ENCODE measurements at regions not wholly inside any gene's neighbourhood (a gene's known extent, or its start where the extent isn't known, plus 50 kb on each side); places are given as distances from the start of the nearest gene placed in this dataset.

GRCh38 chr1:219669556-219669955, 56.7 kb upstream of the ZC3H11B start:
- DNase-seq (ENCODE audit: low spot score), result no peak

GRCh38 chr1:219669042-219669441, 56.1 kb upstream of the ZC3H11B start:
- no peak for DNase-seq (ENCODE audit: low spot score)

- DNase-seq (ENCODE audit: low spot score), result no peak
These were observed 55.5 kb upstream of the ZC3H11B start for GRCh38 chr1:219668446-219668845.

DNA sequence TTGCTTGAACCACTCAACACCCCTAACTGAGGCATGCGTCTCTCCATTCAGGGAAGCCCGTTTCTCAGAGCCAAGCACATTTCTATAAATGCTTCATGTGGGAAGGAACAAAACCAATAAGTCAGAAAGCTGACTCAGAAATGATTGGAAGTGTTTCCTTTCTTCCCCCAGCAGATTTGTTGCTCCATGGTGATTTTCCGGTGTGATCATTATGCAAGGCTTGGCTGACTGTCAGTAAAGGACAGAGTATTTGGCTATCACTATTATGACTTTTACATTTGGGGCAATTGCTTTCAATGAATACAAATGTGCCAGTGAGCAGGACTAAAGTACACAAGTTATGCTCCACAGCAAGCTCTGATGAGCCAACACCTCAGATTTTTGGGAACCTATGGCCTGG, 53.3 kb upstream of the ZC3H11B start:
- DNase-seq (ENCODE audit: low spot score), result no peak

DNA sequence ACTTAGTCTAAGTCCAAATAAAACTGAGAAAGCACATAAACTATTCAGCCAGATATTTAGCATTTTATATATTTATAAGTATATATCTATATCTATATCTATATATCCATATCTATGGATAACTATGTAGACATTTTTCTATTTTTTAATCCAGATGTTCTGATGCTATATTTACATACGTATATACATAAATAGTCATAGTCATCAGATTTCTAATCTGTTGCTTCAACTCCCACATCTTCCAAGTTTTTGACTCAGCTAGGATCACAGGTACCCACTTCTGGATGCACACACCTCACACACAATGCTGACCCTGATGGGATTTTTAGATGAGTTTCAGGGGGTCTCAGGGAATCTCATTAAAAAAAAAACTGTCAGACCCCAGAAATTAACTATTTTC, 52.2 kb upstream of the ZC3H11B start:
- DNase-seq (ENCODE audit: low spot score), result no peak

DNA sequence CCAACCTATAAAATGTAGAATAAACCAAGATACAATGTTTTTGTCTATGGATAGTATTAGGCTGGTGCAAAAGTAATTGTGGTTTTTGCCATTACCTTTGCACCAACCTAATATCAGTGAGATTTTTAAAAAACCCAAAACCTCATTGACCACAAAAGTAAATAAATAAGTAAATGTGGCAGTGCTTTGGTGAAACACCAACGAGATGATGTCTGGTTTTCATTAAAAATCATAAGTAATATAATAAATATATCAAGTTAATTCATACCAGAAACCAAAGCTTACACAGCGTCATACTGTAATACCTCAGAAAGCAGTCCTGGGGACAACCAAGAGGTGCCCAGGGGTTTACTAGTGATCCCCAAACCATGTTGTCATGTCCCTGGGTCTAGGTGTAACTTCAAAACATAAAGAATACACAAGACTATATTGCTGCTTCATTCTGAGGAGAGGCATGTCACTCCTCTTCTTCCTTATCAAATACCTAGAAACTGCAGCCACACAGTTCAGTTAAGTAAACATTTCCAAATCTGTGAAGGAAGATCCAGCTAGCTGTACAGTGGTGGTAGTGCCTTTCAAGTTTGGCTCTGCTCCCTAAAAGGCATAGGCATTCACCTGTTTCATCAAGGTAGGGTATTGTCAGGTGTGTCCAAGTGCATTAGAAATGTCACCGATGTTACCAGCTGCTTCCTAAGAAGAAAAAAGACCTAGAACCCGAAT, 51.6 kb upstream of the ZC3H11B start:
- DNase-seq (ENCODE audit: low spot score), result no peak
